GM12892 (cell line): ENCODE measurements at regions not wholly inside any gene's neighbourhood (a gene's known extent, or its start where the extent isn't known, plus 50 kb on each side); places are given as distances from the start of the nearest gene placed in this dataset.

Experiments
- POLR2A ChIP-seq: IDR thresholded peaks from 2 replicates; pipeline ENCODE4 v1.6.1; 2011; ENCODE audit warnings: low read depth, low read length, control low read depth
- POLR2AphosphoS5 ChIP-seq: IDR thresholded peaks from 2 replicates; pipeline ENCODE4 v1.6.1; 2011; ENCODE audit warnings: low read depth, low read length, control low read depth
- TAF1 ChIP-seq: IDR thresholded peaks from 2 replicates; pipeline ENCODE4 v1.6.1; 2011; ENCODE audit warnings: low read depth, mild to moderate bottlenecking, control low read depth, low read length, borderline replicate concordance

- no peak for TF ChIP-seq POLR2AphosphoS5
- TF ChIP-seq TAF1: no peak
- TF ChIP-seq POLR2A: no peak
These were observed 601.0 kb upstream of the GCFC2 start for GRCh38 chr2:76311728-76312127.
